Erythroblast (primary cell): ENCODE measurements at regions not wholly inside any gene's neighbourhood (a gene's known extent, or its start where the extent isn't known, plus 50 kb on each side); places are given as distances from the start of the nearest gene placed in this dataset.

Experiments used
- GATA1 ChIP-seq: IDR thresholded peaks from 2 replicates; pipeline ENCODE4 v1.6.1; 2011; ENCODE audit warnings: low read depth, mild to moderate bottlenecking, control low read depth, low read length, moderate library complexity
- POLR2A ChIP-seq: IDR thresholded peaks from 2 replicates; pipeline ENCODE4 v1.6.1; 2011; ENCODE audit warnings: mild to moderate bottlenecking, low read length

- TF ChIP-seq POLR2A (no peak), GATA1 (no peak)
These were observed 403.7 kb downstream of the STK39 start for GRCh38 chr2:167843657-167844056.
